PC-9 (cell line): ENCODE measurements at regions not wholly inside any gene's neighbourhood (a gene's known extent, or its start where the extent isn't known, plus 50 kb on each side); places are given as distances from the start of the nearest gene placed in this dataset.

Source experiments
- BruUV-seq: library from RNA; stranded (reverse); fragments of 400-500 nt; replicated peaks from 2 replicates; lab custom pipeline; 2021; lab: Mats Ljungman, UMichigan
- CTCF ChIA-PET: fragments of 300-600 bp; sonication (Branson Sonifier 250); formaldehyde crosslinking; loops from one replicate; lab custom pipeline; 2022; ENCODE audit warnings: antibody characterized with exemption; lab: Charles Lee
- POLR2A ChIA-PET: fragments of 300-600 bp; sonication (Branson Sonifier 250); formaldehyde crosslinking; loops from one replicate; lab custom pipeline; 2022; ENCODE audit warnings: antibody characterized with exemption; ENCODE audit not compliant: unreplicated experiment; lab: Charles Lee
- DNase-seq, 2 experiments: peaks; one replicate each; pipeline versions ENCODE4 v3.0.0 to v3.0.0-alpha.2; 2015 to 2022; ENCODE audit warnings: mixed read lengths in 1 of 2
- H2AFZ ChIP-seq: fragments of 200-600 bp; sonication (generic); 2 replicates; pipeline ENCODE4 v1.8.1; 2017; ENCODE audit warnings: antibody characterized with exemption
- H3F3A ChIP-seq: fragments of 200-600 bp; sonication (generic); 2 replicates; pipeline ENCODE4 v1.8.1; 2017; ENCODE audit warnings: antibody characterized with exemption, mild to moderate bottlenecking, low read depth; ENCODE audit not compliant: insufficient read depth
- H3K27ac ChIP-seq: fragments of 200-600 bp; sonication (generic); 2 replicates; pipeline ENCODE4 v1.6.1; 2016; ENCODE audit warnings: mixed run types
- H3K27me3 ChIP-seq: fragments of 200-600 bp; sonication (generic); 2 replicates; pipeline ENCODE4 v1.6.1; 2016; ENCODE audit warnings: low read depth, mixed run types; ENCODE audit not compliant: insufficient read depth
- H3K36me3 ChIP-seq: fragments of 200-600 bp; sonication (generic); 2 replicates; pipeline ENCODE4 v1.6.1; 2016; ENCODE audit warnings: low read depth, mixed run types
- H3K4me1 ChIP-seq: fragments of 200-600 bp; sonication (generic); replicated peaks from 2 replicates; pipeline ENCODE4 v1.6.1; 2016; ENCODE audit warnings: mixed run types; ENCODE audit not compliant: insufficient read depth
- H3K4me2 ChIP-seq: fragments of 200-600 bp; sonication (generic); 2 replicates; pipeline ENCODE4 v1.6.1; 2017; ENCODE audit warnings: mixed run types
- H3K4me3 ChIP-seq: fragments of 200-600 bp; sonication (generic); 2 replicates; pipeline ENCODE4 v1.6.1; 2016; ENCODE audit warnings: mixed run types
- H3K79me2 ChIP-seq: fragments of 200-600 bp; sonication (generic); 2 replicates; pipeline ENCODE4 v1.6.1; 2017; ENCODE audit warnings: low read depth, mixed run types
- H3K9me2 ChIP-seq: fragments of 200-600 bp; sonication (generic); 2 replicates; pipeline ENCODE4 v1.8.1; 2017; ENCODE audit warnings: mild to moderate bottlenecking; ENCODE audit not compliant: insufficient read depth
- H3K9me3 ChIP-seq: fragments of 200-600 bp; sonication (generic); 2 replicates; pipeline ENCODE4 v1.8.1; 2016; ENCODE audit warnings: low read depth; ENCODE audit not compliant: insufficient read depth
- H4K20me1 ChIP-seq: fragments of 200-600 bp; sonication (generic); 2 replicates; pipeline ENCODE4 v1.8.1; 2017; ENCODE audit not compliant: insufficient read depth
- EZH2 ChIP-seq: fragments of 200-600 bp; sonication (generic); IDR thresholded peaks from 2 replicates; pipeline ENCODE4 v1.8.0; 2017; ENCODE audit warnings: antibody characterized with exemption, low read depth
- intact Hi-C: fragments of 100-400 bp; cut with micrococcal nuclease; formaldehyde crosslinking; loops from one replicate; pipeline ENCODE4 v1.10.0; 2022; ENCODE audit not compliant: unreplicated experiment
- TF ChIP-seq, protein P1 (sequence below): fragments of 200-600 bp; sonication (generic); conservative IDR thresholded peaks from 2 replicates; pipeline ENCODE4 v1.6.1; 2017; ENCODE audit warnings: mixed run types, antibody characterized with exemption, mild to moderate bottlenecking, moderate library complexity

DNA sequence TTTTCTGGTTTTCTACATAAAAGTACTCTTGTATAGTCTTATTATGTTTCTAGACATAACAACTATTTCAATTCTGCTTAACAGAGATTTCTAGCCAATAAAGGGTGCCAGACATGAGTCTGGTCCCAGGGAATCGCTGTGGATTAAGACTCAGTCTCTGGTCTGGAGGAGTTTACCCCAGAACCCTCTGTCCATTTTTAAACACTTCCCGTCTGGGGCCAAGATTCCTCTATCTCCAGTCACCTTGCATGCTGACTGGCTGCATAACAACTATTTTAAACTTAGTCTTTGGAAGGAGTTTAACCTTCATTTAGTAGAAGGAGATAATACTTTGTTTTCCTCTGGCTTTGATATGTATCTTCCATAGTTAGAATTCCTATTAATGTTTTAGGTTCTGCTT, 163.1 kb upstream of the IFNG-AS1 start:
- no TSS peak for BruUV-seq
- no peak for TF ChIP-seq EZH2
- TF ChIP-seq, protein P1, sequence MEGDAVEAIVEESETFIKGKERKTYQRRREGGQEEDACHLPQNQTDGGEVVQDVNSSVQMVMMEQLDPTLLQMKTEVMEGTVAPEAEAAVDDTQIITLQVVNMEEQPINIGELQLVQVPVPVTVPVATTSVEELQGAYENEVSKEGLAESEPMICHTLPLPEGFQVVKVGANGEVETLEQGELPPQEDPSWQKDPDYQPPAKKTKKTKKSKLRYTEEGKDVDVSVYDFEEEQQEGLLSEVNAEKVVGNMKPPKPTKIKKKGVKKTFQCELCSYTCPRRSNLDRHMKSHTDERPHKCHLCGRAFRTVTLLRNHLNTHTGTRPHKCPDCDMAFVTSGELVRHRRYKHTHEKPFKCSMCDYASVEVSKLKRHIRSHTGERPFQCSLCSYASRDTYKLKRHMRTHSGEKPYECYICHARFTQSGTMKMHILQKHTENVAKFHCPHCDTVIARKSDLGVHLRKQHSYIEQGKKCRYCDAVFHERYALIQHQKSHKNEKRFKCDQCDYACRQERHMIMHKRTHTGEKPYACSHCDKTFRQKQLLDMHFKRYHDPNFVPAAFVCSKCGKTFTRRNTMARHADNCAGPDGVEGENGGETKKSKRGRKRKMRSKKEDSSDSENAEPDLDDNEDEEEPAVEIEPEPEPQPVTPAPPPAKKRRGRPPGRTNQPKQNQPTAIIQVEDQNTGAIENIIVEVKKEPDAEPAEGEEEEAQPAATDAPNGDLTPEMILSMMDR: no peak
- no peaks in the 10 kb centered on the region for H3K27me3 ChIP-seq
- H3K36me3 ChIP-seq: no peaks in the 10 kb centered on the region
- no peaks in the 10 kb centered on the region for H3K79me2 ChIP-seq
- no peaks in the 10 kb centered on the region for H3K9me2 ChIP-seq
- ChIA-PET POLR2A (no interaction called here), CTCF (no interaction called here)
- no peak overlapping the region for H3K27ac ChIP-seq
- intact Hi-C loops: loop anchor here (10.0 kb wide), 1 partner anchor 99 kb away; no protein-coding TSS in a partner anchor
- no peak overlapping the region for H3K4me3 ChIP-seq
- H3F3A ChIP-seq: 0 out of 2 replicates have a peak, but pooled peaks cover 11% of the 10 kb centered on the region
- H3K4me1 ChIP-seq: peaks cover 23% of the 10 kb centered on the region
- H2AFZ ChIP-seq: peak overlapping the region; percentile 62; the same call in 1 of the 2 replicates
- H3K4me2 ChIP-seq: no peak overlapping the region
- DNase-seq: no peak
- no peaks in the 10 kb centered on the region for H4K20me1 ChIP-seq
- no peaks in the 10 kb centered on the region for H3K9me3 ChIP-seq

DNA sequence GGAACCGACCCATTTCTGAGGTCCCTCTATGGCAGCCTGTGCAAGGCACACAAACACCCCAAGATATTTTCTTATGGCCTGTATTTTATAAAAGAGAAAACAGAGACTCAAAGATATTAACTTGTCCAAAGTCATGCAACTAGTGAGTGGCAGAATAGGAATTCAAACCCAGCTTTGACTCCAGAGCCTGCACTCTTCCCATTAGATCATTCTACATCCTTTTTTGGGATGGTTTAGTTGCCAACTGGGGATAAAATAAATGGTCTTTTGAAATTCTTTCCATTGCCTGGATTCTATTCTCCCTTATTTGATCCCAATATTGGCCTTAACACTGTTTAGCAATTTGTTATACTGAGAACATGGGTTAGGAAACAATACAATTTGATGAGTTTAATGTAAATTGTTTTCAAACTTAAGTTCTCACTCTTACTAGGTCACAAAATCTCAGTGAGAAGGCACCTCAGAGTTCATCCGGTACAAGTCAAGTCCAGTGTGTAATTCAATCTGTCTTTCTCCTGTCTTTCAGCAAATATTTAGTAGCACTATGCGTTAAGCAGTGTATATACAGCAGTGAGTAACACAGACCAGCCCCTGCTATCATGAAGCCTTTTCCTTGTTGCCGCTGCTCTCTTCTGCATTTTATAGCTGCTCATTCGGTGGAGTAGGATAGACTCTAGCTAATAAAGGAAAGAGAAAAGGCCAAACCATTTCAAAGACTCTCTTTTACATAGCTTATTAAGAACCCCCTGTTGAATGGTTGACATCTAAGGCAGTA, 162.1 kb upstream of the IFNG-AS1 start:
- Histone ChIP-seq H3F3A (0 out of 2 replicates have a peak, but pooled peaks cover 11% of the 10 kb centered on the region), H3K9me3 (no peaks in the 10 kb centered on the region), H3K79me2 (no peaks in the 10 kb centered on the region), H2AFZ (peak overlapping the region; percentile 75), H3K27me3 (no peaks in the 10 kb centered on the region), H4K20me1 (no peaks in the 10 kb centered on the region), H3K4me3 (peak overlapping the region; percentile 53), H3K4me2 (peak overlapping the region; percentile 85), H3K9me2 (no peaks in the 10 kb centered on the region), H3K27ac (peak overlapping the region; percentile 74), H3K4me1 (peaks cover 23% of the 10 kb centered on the region), H3K36me3 (no peaks in the 10 kb centered on the region)
- BruUV-seq: no TSS peak
- CTCF ChIA-PET: no interaction called here
- POLR2A ChIA-PET: interaction anchor here (0.6 kb wide), 1 partner anchor 179 kb away, joined by 3 read pairs; the partner anchor contains the start of gene DYRK2
- intact Hi-C loops: loop anchor here (10.0 kb wide), 1 partner anchor 98 kb away; no protein-coding TSS in a partner anchor
- no peak for TF ChIP-seq EZH2
- TF ChIP-seq, protein P1: no peak
- peak in 1 of 2 experiments; percentile 49 for DNase-seq

DNA sequence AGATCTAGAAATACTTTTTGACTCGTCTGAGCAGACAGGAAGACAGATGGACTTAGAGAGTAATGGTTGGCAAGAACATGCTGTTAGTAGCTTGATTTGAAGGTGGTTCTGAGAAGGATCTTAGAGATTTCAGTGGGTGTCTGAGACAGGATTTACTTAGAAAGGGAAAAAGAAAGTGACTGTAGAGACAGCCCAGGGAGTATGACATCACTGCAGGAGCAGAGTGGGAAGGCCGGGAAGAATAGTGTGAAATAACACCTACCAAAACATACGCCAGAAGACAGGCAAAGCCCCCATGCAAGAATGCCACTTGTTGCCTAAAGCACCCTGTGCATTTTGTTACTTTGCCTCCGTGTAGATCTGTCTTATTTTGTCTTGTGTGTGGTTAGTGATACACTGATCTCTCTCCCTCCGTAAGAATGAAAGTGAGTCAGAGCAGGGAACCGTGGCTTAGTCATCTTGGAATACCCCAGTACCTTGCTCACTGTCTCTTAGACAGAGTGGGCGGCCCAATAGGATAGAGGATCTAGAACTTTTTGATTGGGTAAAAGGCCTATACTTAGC, 161.3 kb upstream of the IFNG-AS1 start:
- peak overlapping the region; percentile 85 for H3K4me2 ChIP-seq
- peak overlapping the region; percentile 53 for H3K4me3 ChIP-seq
- peak; percentile 47 to 85 for DNase-seq
- H3F3A ChIP-seq: 0 out of 2 replicates have a peak, but pooled peaks cover 11% of the 10 kb centered on the region
- TF ChIP-seq EZH2: no peak
- TF ChIP-seq, protein P1: no peak
- peak overlapping the region; percentile 74 for H3K27ac ChIP-seq
- H3K79me2 ChIP-seq: no peaks in the 10 kb centered on the region
- no peaks in the 10 kb centered on the region for H3K9me2 ChIP-seq
- no peaks in the 10 kb centered on the region for H3K9me3 ChIP-seq
- ChIA-PET CTCF (no interaction called here), POLR2A (interaction anchor here (0.6 kb wide), 1 partner anchor 199 kb away, joined by 4 read pairs; no protein-coding TSS in a partner anchor)
- peaks cover 23% of the 10 kb centered on the region for H3K4me1 ChIP-seq
- no peaks in the 10 kb centered on the region for H4K20me1 ChIP-seq
- intact Hi-C loops: loop anchor here (10.0 kb wide), 1 partner anchor 97 kb away; no protein-coding TSS in a partner anchor
- H2AFZ ChIP-seq: peak overlapping the region; percentile 75
- BruUV-seq: TSS peak; percentile 98
- H3K27me3 ChIP-seq: no peaks in the 10 kb centered on the region
- no peaks in the 10 kb centered on the region for H3K36me3 ChIP-seq
